ENCODE measurements at regions not wholly inside any gene's neighbourhood (a gene's known extent, or its start where the extent isn't known, plus 50 kb on each side); places are given as distances from the start of the nearest gene placed in this dataset.

- TF ChIP-seq CTCF (IDR thresholded peaks at IDR 0.05), result no peak
Observed at GRCh38 chr19:30851646-30852045, 479.5 kb downstream of the ZNF536 start.

GRCh38 chr19:30848636-30849425 is 476.6 kb downstream of the ZNF536 start:
- no peak for TF ChIP-seq CTCF (IDR thresholded peaks at IDR 0.05)

- no peak for TF ChIP-seq CTCF (IDR thresholded peaks at IDR 0.05)
Observed at GRCh38 chr19:30846102-30846501, 473.9 kb downstream of the ZNF536 start.

GRCh38 chr19:30842926-30843325 is 470.7 kb downstream of the ZNF536 start:
- no peak for TF ChIP-seq CTCF (IDR thresholded peaks at IDR 0.05)

GRCh38 chr19:30841934-30842333 is 469.8 kb downstream of the ZNF536 start:
- no peak for TF ChIP-seq CTCF (IDR thresholded peaks at IDR 0.05)

- TF ChIP-seq CTCF (IDR thresholded peaks at IDR 0.05), result no peak
Observed at GRCh38 chr19:30830875-30831274, 458.7 kb downstream of the ZNF536 start.

GRCh38 chr19:30824809-30825208 is 452.6 kb downstream of the ZNF536 start:
- no peak for TF ChIP-seq CTCF (IDR thresholded peaks at IDR 0.05)
